PFSK-1 (cell line): ENCODE measurements at regions not wholly inside any gene's neighbourhood (a gene's known extent, or its start where the extent isn't known, plus 50 kb on each side); places are given as distances from the start of the nearest gene placed in this dataset.

Experiments
- FOXP2 ChIP-seq: optimal IDR thresholded peaks from 2 replicates; pipeline ENCODE3; 2011; ENCODE audit warnings: borderline replicate concordance, control low read depth, inconsistent platforms; ENCODE audit not compliant: insufficient read depth; ENCODE audit errors: extremely low read length, extremely low read depth
- POLR2AphosphoS5 ChIP-seq: IDR thresholded peaks from 2 replicates; pipeline ENCODE4 v1.6.1; 2012; ENCODE audit warnings: low read depth, mild to moderate bottlenecking, control low read depth, low read length, moderate library complexity
- REST ChIP-seq, 2 experiments: IDR thresholded peaks; 2 replicates each; pipeline versions ENCODE4 v1.6.1 to v1.8.0; 2011 to 2012; ENCODE audit warnings: low read depth in 2 of 2, low read length in 2 of 2, control low read depth in 1 of 2, inconsistent platforms in 1 of 2, mild to moderate bottlenecking in 1 of 2, moderate library complexity in 1 of 2; ENCODE audit not compliant: insufficient read depth in 1 of 2
- SIN3A ChIP-seq: IDR thresholded peaks from 2 replicates; pipeline ENCODE4 v1.6.1; 2012; ENCODE audit warnings: mild to moderate bottlenecking, low read length, moderate library complexity, borderline replicate concordance; ENCODE audit not compliant: insufficient read depth
- TAF1 ChIP-seq: IDR thresholded peaks from 2 replicates; pipeline ENCODE4 v1.6.1; 2012; ENCODE audit warnings: low read length, control low read depth, borderline replicate concordance; ENCODE audit not compliant: insufficient read depth

GRCh38 chr4:178196751-178197374 is 754.6 kb upstream of the AGA start:
- TF ChIP-seq POLR2AphosphoS5 (no peak), SIN3A (no peak)

GRCh38 chr4:178198691-178199090 is 756.5 kb upstream of the AGA start:
- TF ChIP-seq POLR2AphosphoS5 (no peak), TAF1 (no peak), FOXP2 (no peak), SIN3A (no peak), REST (IDR thresholded peaks at IDR 0.05; ENCODE audit: insufficient read depth in 1 of 2, low read depth in 2 of 2, low read length in 2 of 2) (no peak)

- TF ChIP-seq SIN3A, result no peak
- no peak for TF ChIP-seq REST (IDR thresholded peaks at IDR 0.05; ENCODE audit: insufficient read depth in 1 of 2, low read depth in 2 of 2, low read length in 2 of 2)
- no peak for TF ChIP-seq TAF1
- no peak for TF ChIP-seq POLR2AphosphoS5
- no peak for TF ChIP-seq FOXP2
Observed at GRCh38 chr4:178202422-178202821, 760.2 kb upstream of the AGA start.

GRCh38 chr4:178205826-178206225 is 763.6 kb upstream of the AGA start:
- TF ChIP-seq TAF1, result no peak
- TF ChIP-seq SIN3A, result no peak
- no peak for TF ChIP-seq REST (IDR thresholded peaks at IDR 0.05; ENCODE audit: insufficient read depth in 1 of 2, low read depth in 2 of 2, low read length in 2 of 2)
- no peak for TF ChIP-seq POLR2AphosphoS5
- TF ChIP-seq FOXP2, result no peak

GRCh38 chr4:178215309-178215708 is 773.1 kb upstream of the AGA start:
- no peak for TF ChIP-seq SIN3A
- TF ChIP-seq FOXP2, result no peak
- no peak for TF ChIP-seq TAF1
- TF ChIP-seq POLR2AphosphoS5, result no peak
- TF ChIP-seq REST (IDR thresholded peaks at IDR 0.05; ENCODE audit: insufficient read depth in 1 of 2, low read depth in 2 of 2, low read length in 2 of 2), result no peak
